SU-DHL-6 (cell line): ENCODE measurements at regions not wholly inside any gene's neighbourhood (a gene's known extent, or its start where the extent isn't known, plus 50 kb on each side); places are given as distances from the start of the nearest gene placed in this dataset.

Experiments used
- H2AFZ ChIP-seq: fragments of 200-600 bp; sonication (generic); 2 replicates; pipeline ENCODE4 v1.6.1; 2014; ENCODE audit warnings: low read depth, mild to moderate bottlenecking, moderate library complexity, mixed read lengths, antibody characterized with exemption, low read length; ENCODE audit not compliant: severe bottlenecking
- H3F3A ChIP-seq: fragments of 200-600 bp; shearing (Covaris generic); 2 replicates; pipeline ENCODE4 v1.6.0; 2016; ENCODE audit warnings: antibody characterized with exemption, mild to moderate bottlenecking; ENCODE audit not compliant: insufficient read depth
- H3K27ac ChIP-seq: fragments of 200-600 bp; sonication (generic); 2 replicates; pipeline ENCODE4 v1.5.1; 2016; ENCODE audit warnings: low read depth, mild to moderate bottlenecking, low read length, moderate library complexity, mixed read lengths
- H3K27me3 ChIP-seq: fragments of 200-600 bp; sonication (generic), shearing (Covaris generic); 2 replicates; pipeline ENCODE4 v1.6.0; 2014; ENCODE audit warnings: mild to moderate bottlenecking, low read length
- H3K36me3 ChIP-seq: fragments of 200-600 bp; sonication (generic); 2 replicates; pipeline ENCODE4 v1.6.1; 2014; ENCODE audit warnings: mild to moderate bottlenecking, low read length, mixed read lengths
- H3K4me2 ChIP-seq: fragments of 300-600, 200-600 bp; shearing (Covaris generic), sonication (generic); 2 replicates; pipeline ENCODE4 v1.6.0; 2014; ENCODE audit warnings: low read length, low read depth, mild to moderate bottlenecking; ENCODE audit not compliant: poor library complexity, severe bottlenecking
- H3K4me3 ChIP-seq: fragments of 200-600 bp; sonication (generic); 2 replicates; pipeline ENCODE4 v1.5.1; 2014; ENCODE audit warnings: antibody characterized with exemption, low read length, mild to moderate bottlenecking, mixed read lengths; ENCODE audit not compliant: insufficient read depth, poor library complexity, severe bottlenecking
- H3K79me2 ChIP-seq: fragments of 200-600 bp; sonication (generic); 2 replicates; pipeline ENCODE4 v1.6.1; 2014; ENCODE audit warnings: mild to moderate bottlenecking, low read length, moderate library complexity; ENCODE audit not compliant: insufficient read depth
- H3K9ac ChIP-seq: fragments of 200-600 bp; sonication (generic); 2 replicates; pipeline ENCODE4 v1.7.0; 2014; ENCODE audit warnings: mild to moderate bottlenecking, low read length
- H3K9me2 ChIP-seq: fragments of 200-600 bp; sonication (generic); replicated peaks from 2 replicates; pipeline ENCODE4 v1.6.1; 2014; ENCODE audit warnings: low read length; ENCODE audit not compliant: insufficient read depth
- H3K9me3 ChIP-seq: fragments of 200-600 bp; sonication (generic); 2 replicates; pipeline ENCODE4 v1.6.1; 2014; ENCODE audit warnings: low read length, mixed read lengths; ENCODE audit not compliant: insufficient read depth
- H4K20me1 ChIP-seq: fragments of 200-600 bp; sonication (generic); 2 replicates; pipeline ENCODE4 v1.6.1; 2014; ENCODE audit warnings: low read depth, mild to moderate bottlenecking, antibody characterized with exemption, low read length, moderate library complexity, mixed read lengths
- CTCF ChIP-seq: fragments of 200-600 bp; sonication (generic); IDR thresholded peaks from one replicate; pipeline ENCODE4 v1.5.1; 2017; ENCODE audit warnings: antibody characterized with exemption, mild to moderate bottlenecking, low read length, moderate library complexity; ENCODE audit not compliant: insufficient read depth, poor library complexity, severe bottlenecking
- EZH2phosphoT487 ChIP-seq: fragments of 200-600 bp; sonication (generic), shearing (Covaris generic); conservative IDR thresholded peaks from 2 replicates; pipeline ENCODE4 v1.6.1; 2018; ENCODE audit warnings: mild to moderate bottlenecking, antibody characterized with exemption, low read length, moderate library complexity, mixed read lengths

- H3K9me3 ChIP-seq: no peaks in the 10 kb centered on the region
- H3K4me2 ChIP-seq: no peak overlapping the region
- H3K9me2 ChIP-seq: no peaks in the 10 kb centered on the region
- TF ChIP-seq EZH2phosphoT487 (no peak), CTCF (no peak)
- no peak overlapping the region for H2AFZ ChIP-seq
- no peak overlapping the region for H3K4me3 ChIP-seq
- no peaks in the 10 kb centered on the region for H3K79me2 ChIP-seq
- no peaks in the 10 kb centered on the region for H4K20me1 ChIP-seq
- H3K36me3 ChIP-seq: no peaks in the 10 kb centered on the region
- no peaks in the 10 kb centered on the region for H3F3A ChIP-seq
- H3K9ac ChIP-seq: no peak overlapping the region
- no peak overlapping the region for H3K27ac ChIP-seq
- no peaks in the 10 kb centered on the region for H3K27me3 ChIP-seq
Measured at GRCh38 chr2:146602383-146602782, 1242.4 kb upstream of the ACVR2A start.

DNA sequence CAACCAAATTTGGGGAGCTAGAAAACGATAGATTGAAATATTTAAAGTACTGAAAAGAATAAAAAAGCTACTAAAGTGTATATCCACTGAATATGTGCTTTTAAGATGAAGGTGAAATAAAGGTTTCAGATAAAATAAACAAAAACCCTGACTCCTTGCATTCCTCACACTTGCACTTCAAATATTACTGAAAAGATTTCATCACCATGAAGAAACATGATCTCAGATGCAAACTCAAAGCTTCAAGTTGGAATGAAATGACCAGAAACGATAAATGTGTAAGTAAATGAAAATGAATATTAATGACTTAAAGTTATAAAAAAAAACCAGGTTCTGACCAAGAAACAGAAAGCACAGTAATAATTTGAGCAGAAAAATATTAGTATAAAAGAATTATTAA is 1246.0 kb upstream of the ACVR2A start:
- H3K9me3 ChIP-seq: no peaks in the 10 kb centered on the region
- H4K20me1 ChIP-seq: no peaks in the 10 kb centered on the region
- no peaks in the 10 kb centered on the region for H3K27me3 ChIP-seq
- H3K36me3 ChIP-seq: no peaks in the 10 kb centered on the region
- no peaks in the 10 kb centered on the region for H3K9me2 ChIP-seq
- no peak overlapping the region for H3K9ac ChIP-seq
- H3K4me3 ChIP-seq: no peak overlapping the region
- no peak overlapping the region for H2AFZ ChIP-seq
- H3K4me2 ChIP-seq: no peak overlapping the region
- H3K27ac ChIP-seq: no peak overlapping the region
- H3F3A ChIP-seq: no peaks in the 10 kb centered on the region
- TF ChIP-seq CTCF (no peak), EZH2phosphoT487 (no peak)
- H3K79me2 ChIP-seq: no peaks in the 10 kb centered on the region

DNA sequence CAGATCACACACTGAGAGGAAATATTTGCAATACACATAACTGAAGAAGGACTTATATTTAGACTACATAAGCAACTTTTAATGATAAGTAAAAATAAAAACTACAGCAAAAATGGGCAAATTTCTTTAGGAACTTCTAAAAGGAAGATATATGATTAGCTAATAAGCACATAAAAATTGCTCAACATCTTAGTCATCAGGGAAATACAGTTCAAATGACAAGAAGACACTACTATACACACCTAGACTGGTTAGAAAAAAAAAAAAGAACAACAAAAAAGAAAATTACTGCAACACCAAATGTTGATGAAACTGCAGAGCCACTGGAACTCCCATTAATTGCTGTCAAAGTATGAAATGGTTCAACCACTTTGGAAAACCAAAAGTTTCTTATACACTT is 1247.5 kb upstream of the ACVR2A start:
- no peak overlapping the region for H3K9ac ChIP-seq
- no peaks in the 10 kb centered on the region for H3K9me2 ChIP-seq
- no peak overlapping the region for H3K4me3 ChIP-seq
- H3K27me3 ChIP-seq: no peaks in the 10 kb centered on the region
- no peaks in the 10 kb centered on the region for H3F3A ChIP-seq
- H3K9me3 ChIP-seq: no peaks in the 10 kb centered on the region
- H3K79me2 ChIP-seq: no peaks in the 10 kb centered on the region
- H3K4me2 ChIP-seq: no peak overlapping the region
- TF ChIP-seq EZH2phosphoT487 (no peak), CTCF (no peak)
- H2AFZ ChIP-seq: no peak overlapping the region
- no peaks in the 10 kb centered on the region for H4K20me1 ChIP-seq
- H3K27ac ChIP-seq: no peak overlapping the region
- no peaks in the 10 kb centered on the region for H3K36me3 ChIP-seq

- Histone ChIP-seq H3K79me2 (no peaks in the 10 kb centered on the region), H3K9me3 (no peaks in the 10 kb centered on the region), H4K20me1 (no peaks in the 10 kb centered on the region), H3K4me3 (no peak overlapping the region), H3F3A (no peaks in the 10 kb centered on the region), H3K9me2 (no peaks in the 10 kb centered on the region), H3K36me3 (no peaks in the 10 kb centered on the region), H3K9ac (no peak overlapping the region), H2AFZ (no peak overlapping the region), H3K27me3 (no peaks in the 10 kb centered on the region), H3K4me2 (no peak overlapping the region), H3K27ac (no peak overlapping the region)
- no peak for TF ChIP-seq EZH2phosphoT487
- no peak for TF ChIP-seq CTCF
Measured at GRCh38 chr2:146591908-146592307, 1252.9 kb upstream of the ACVR2A start.
